ENCODE measurements at regions not wholly inside any gene's neighbourhood (a gene's known extent, or its start where the extent isn't known, plus 50 kb on each side); places are given as distances from the start of the nearest gene placed in this dataset.

DNA sequence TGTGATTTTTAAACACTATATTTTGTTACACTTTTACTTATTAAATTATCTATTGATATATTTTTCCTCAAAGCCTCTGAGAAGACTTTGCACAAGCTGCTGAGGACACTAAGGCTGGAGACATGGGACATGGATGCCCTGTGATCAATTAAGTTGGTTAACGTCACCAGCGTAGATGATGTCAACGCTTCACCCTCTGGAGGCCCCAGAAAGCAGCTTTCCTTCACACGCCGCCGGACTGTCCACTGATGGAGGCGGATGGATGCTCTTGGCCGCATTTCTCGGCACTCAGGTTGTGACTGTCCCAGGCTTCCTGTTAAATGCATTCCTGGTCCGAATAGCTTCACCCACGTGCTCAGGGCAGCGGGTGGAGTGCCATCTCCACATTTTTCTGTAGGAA lies 247.5 kb downstream of the VAPA start:
- Histone ChIP-seq H3K36me3 (ENCODE audit: insufficient read depth, low read length) (no peaks in the 10 kb centered on the region), H3K27me3 (ENCODE audit: insufficient read depth, low read length, poor library complexity, severe bottlenecking) (no peaks in the 10 kb centered on the region), H3K9me3 (ENCODE audit: insufficient read depth, low read depth, low read length) (no peaks in the 10 kb centered on the region), H3K79me2 (ENCODE audit: insufficient read depth, low read length) (no peaks in the 10 kb centered on the region), H3K9me2 (replicated peaks; ENCODE audit: low read depth, low read length) (no peaks in the 10 kb centered on the region), H4K20me1 (ENCODE audit: insufficient read depth, low read length, poor library complexity, severe bottlenecking) (no peaks in the 10 kb centered on the region), H3F3A (ENCODE audit: low read depth) (no peaks in the 10 kb centered on the region), H3K4me2 (ENCODE audit: low read depth, low read length, poor library complexity, severe bottlenecking) (no peak overlapping the region), H2AFZ (ENCODE audit: low read length) (no peak overlapping the region), H3K4me3 (ENCODE audit: low read length, poor library complexity, severe bottlenecking) (no peak overlapping the region), H3K4me1 (ENCODE audit: insufficient read depth, low read length, poor library complexity, severe bottlenecking) (no peaks in the 10 kb centered on the region), H3K9ac (ENCODE audit: low read depth, low read length, poor library complexity, severe bottlenecking) (no peak overlapping the region)
- TF ChIP-seq, protein P1, sequence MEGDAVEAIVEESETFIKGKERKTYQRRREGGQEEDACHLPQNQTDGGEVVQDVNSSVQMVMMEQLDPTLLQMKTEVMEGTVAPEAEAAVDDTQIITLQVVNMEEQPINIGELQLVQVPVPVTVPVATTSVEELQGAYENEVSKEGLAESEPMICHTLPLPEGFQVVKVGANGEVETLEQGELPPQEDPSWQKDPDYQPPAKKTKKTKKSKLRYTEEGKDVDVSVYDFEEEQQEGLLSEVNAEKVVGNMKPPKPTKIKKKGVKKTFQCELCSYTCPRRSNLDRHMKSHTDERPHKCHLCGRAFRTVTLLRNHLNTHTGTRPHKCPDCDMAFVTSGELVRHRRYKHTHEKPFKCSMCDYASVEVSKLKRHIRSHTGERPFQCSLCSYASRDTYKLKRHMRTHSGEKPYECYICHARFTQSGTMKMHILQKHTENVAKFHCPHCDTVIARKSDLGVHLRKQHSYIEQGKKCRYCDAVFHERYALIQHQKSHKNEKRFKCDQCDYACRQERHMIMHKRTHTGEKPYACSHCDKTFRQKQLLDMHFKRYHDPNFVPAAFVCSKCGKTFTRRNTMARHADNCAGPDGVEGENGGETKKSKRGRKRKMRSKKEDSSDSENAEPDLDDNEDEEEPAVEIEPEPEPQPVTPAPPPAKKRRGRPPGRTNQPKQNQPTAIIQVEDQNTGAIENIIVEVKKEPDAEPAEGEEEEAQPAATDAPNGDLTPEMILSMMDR (conservative IDR thresholded peaks at IDR 0.05; ENCODE audit: low read length): no peak
- no peak for TF ChIP-seq EZH2phosphoT487 (IDR thresholded peaks at IDR 0.05; ENCODE audit: borderline replicate concordance)

DNA sequence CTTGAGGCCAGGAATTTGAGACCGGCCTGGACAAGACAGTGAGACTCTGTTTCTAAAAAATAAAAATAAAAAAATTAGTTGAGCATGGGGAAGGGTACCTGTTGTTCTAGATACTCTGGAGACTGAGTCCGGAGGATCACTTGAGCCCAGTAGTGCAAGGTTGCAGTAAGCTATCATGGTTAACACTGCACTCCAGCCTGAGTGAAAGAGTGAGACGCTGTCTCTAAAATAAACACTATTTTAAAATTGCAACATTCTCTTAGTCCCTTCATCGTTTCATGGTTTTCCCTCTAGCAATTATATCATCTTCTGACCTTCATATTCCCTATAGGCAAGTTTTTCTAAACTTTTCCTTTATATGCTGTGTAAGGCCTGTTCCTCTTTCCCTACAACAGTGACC lies 248.5 kb downstream of the VAPA start:
- H3K4me1 ChIP-seq (ENCODE audit: insufficient read depth, low read length, poor library complexity, severe bottlenecking): no peaks in the 10 kb centered on the region
- H3F3A ChIP-seq (ENCODE audit: low read depth): no peaks in the 10 kb centered on the region
- H3K4me2 ChIP-seq (ENCODE audit: low read depth, low read length, poor library complexity, severe bottlenecking): no peak overlapping the region
- H3K9ac ChIP-seq (ENCODE audit: low read depth, low read length, poor library complexity, severe bottlenecking): no peak overlapping the region
- no peaks in the 10 kb centered on the region for H3K36me3 ChIP-seq (ENCODE audit: insufficient read depth, low read length)
- H3K9me3 ChIP-seq (ENCODE audit: insufficient read depth, low read depth, low read length): no peaks in the 10 kb centered on the region
- no peak overlapping the region for H3K4me3 ChIP-seq (ENCODE audit: low read length, poor library complexity, severe bottlenecking)
- H3K79me2 ChIP-seq (ENCODE audit: insufficient read depth, low read length): no peaks in the 10 kb centered on the region
- H3K9me2 ChIP-seq (replicated peaks; ENCODE audit: low read depth, low read length): no peaks in the 10 kb centered on the region
- no peaks in the 10 kb centered on the region for H4K20me1 ChIP-seq (ENCODE audit: insufficient read depth, low read length, poor library complexity, severe bottlenecking)
- H2AFZ ChIP-seq (ENCODE audit: low read length): no peak overlapping the region
- H3K27me3 ChIP-seq (ENCODE audit: insufficient read depth, low read length, poor library complexity, severe bottlenecking): no peaks in the 10 kb centered on the region
- TF ChIP-seq, protein P1 (conservative IDR thresholded peaks at IDR 0.05; ENCODE audit: low read length): no peak
- TF ChIP-seq EZH2phosphoT487 (IDR thresholded peaks at IDR 0.05; ENCODE audit: borderline replicate concordance): no peak

DNA sequence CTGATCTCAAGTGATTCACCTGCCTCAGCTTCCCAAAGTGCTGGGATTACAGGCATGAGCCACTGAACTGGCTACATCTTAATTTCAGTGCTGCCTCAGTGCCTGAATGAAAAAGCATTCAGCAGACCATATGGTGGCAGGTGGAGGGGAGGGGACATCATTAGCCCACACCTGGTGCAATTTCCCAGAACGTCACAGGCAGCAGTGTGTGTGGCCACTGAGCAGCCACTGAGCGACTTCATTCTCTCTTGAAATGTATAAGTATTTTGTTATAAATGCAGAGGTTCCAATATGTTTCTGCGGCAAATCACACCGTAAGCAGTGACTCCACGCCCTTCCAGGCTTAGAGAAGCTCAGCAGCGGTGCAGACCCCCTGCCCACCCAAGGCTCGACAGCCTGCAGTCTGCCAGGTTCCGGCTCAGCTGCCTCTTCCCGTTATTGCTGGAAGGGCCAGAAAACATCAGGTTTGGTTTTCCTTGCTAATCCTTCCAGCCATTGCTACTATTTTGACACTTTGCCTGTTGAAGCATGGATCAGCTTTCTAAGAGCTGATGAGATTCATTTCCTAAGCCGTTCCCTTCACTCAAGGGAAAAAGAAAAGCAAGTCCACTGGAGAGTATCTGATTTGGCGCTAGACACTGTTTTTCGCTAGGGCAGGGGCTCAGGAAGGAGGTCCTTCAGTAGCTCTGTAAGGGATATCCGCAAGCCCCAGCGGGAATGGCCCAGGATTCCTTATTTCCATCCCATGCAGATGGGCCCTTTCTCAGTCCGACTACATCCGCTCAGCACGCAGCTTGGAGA lies 250.7 kb downstream of the VAPA start:
- Histone ChIP-seq H3F3A (ENCODE audit: low read depth) (no peaks in the 10 kb centered on the region), H3K9me2 (replicated peaks; ENCODE audit: low read depth, low read length) (no peaks in the 10 kb centered on the region), H2AFZ (ENCODE audit: low read length) (no peak overlapping the region), H3K4me2 (ENCODE audit: low read depth, low read length, poor library complexity, severe bottlenecking) (no peak overlapping the region), H3K9ac (ENCODE audit: low read depth, low read length, poor library complexity, severe bottlenecking) (no peak overlapping the region), H3K4me3 (ENCODE audit: low read length, poor library complexity, severe bottlenecking) (no peak overlapping the region), H3K36me3 (ENCODE audit: insufficient read depth, low read length) (no peaks in the 10 kb centered on the region), H3K9me3 (ENCODE audit: insufficient read depth, low read depth, low read length) (no peaks in the 10 kb centered on the region), H4K20me1 (ENCODE audit: insufficient read depth, low read length, poor library complexity, severe bottlenecking) (no peaks in the 10 kb centered on the region), H3K27me3 (ENCODE audit: insufficient read depth, low read length, poor library complexity, severe bottlenecking) (no peaks in the 10 kb centered on the region), H3K4me1 (ENCODE audit: insufficient read depth, low read length, poor library complexity, severe bottlenecking) (no peaks in the 10 kb centered on the region), H3K79me2 (ENCODE audit: insufficient read depth, low read length) (no peaks in the 10 kb centered on the region)
- no peak for TF ChIP-seq EZH2phosphoT487 (IDR thresholded peaks at IDR 0.05; ENCODE audit: borderline replicate concordance)
- TF ChIP-seq, protein P1 (conservative IDR thresholded peaks at IDR 0.05; ENCODE audit: low read length): no peak
